Smooth muscle cell (in vitro differentiated cells): ENCODE measurements at regions not wholly inside any gene's neighbourhood (a gene's known extent, or its start where the extent isn't known, plus 50 kb on each side); places are given as distances from the start of the nearest gene placed in this dataset.

Source experiments
- DNase-seq: peaks from one replicate; lab custom pipeline; 2025; ENCODE audit not compliant: unreplicated experiment; lab: John Stamatoyannopoulos, UW
- H2AFZ ChIP-seq: fragments of 200-600 bp; sonication (generic); 2 replicates; pipeline ENCODE4 v1.6.0; 2016; ENCODE audit warnings: antibody characterized with exemption, low read depth, mild to moderate bottlenecking
- H3F3A ChIP-seq: fragments of 200-600 bp; sonication (generic); 2 replicates; pipeline ENCODE4 v1.6.0; 2017; ENCODE audit warnings: antibody characterized with exemption, low read depth
- H3K27ac ChIP-seq: fragments of 200-600 bp; sonication (generic); 2 replicates; pipeline ENCODE4 v1.5.1; 2016; ENCODE audit warnings: low read depth, mild to moderate bottlenecking
- H3K27me3 ChIP-seq: fragments of 200-600 bp; sonication (generic); 2 replicates; pipeline ENCODE4 v1.6.1; 2016; ENCODE audit warnings: low read depth, mild to moderate bottlenecking
- H3K36me3 ChIP-seq: fragments of 200-600 bp; sonication (generic); 2 replicates; pipeline ENCODE4 v1.5.1; 2016; ENCODE audit warnings: low read depth
- H3K4me1 ChIP-seq: fragments of 200-600 bp; sonication (generic); 2 replicates; pipeline ENCODE4 v1.5.1; 2016; ENCODE audit warnings: low read depth
- H3K4me2 ChIP-seq: fragments of 200-600 bp; sonication (generic); 2 replicates; pipeline ENCODE4 v1.6.0; 2016; ENCODE audit warnings: mild to moderate bottlenecking
- H3K4me3 ChIP-seq: fragments of 200-600 bp; sonication (generic); 2 replicates; pipeline ENCODE4 v1.5.1; 2016; ENCODE audit warnings: mild to moderate bottlenecking
- H3K79me2 ChIP-seq: fragments of 200-600 bp; sonication (generic); 2 replicates; pipeline ENCODE4 v1.6.0; 2016; ENCODE audit warnings: low read depth, mild to moderate bottlenecking
- H3K9ac ChIP-seq: fragments of 200-600 bp; sonication (generic); 2 replicates; pipeline ENCODE4 v1.6.0; 2016; ENCODE audit warnings: low read depth
- H3K9me3 ChIP-seq: fragments of 200-600 bp; sonication (generic); replicated peaks from 2 replicates; pipeline ENCODE4 v1.5.1; 2016; ENCODE audit warnings: low read depth
- H4K20me1 ChIP-seq: fragments of 200-600 bp; sonication (generic); 2 replicates; pipeline ENCODE4 v1.6.0; 2016; ENCODE audit warnings: low read depth
- CTCF ChIP-seq: fragments of 200-600 bp; sonication (generic); IDR thresholded peaks from 2 replicates; pipeline ENCODE4 v1.5.1; 2017; ENCODE audit warnings: borderline replicate concordance, mild to moderate bottlenecking, antibody characterized with exemption; ENCODE audit not compliant: insufficient read depth, poor library complexity, severe bottlenecking
- WGBS: methylation state at CpG from one replicate; pipeline ENCODE4 v1.1.7; 2016; ENCODE audit warnings: low lambda C conversion rate; 5-methylcytosine and 5-hydroxymethylcytosine counted together

GRCh38 chr15:77790481-77790880 lies 157.8 kb upstream of the LINGO1 start:
- H3F3A ChIP-seq = no peaks in the 10 kb centered on the region
- H3K9me3 ChIP-seq = no peaks in the 10 kb centered on the region
- H3K79me2 ChIP-seq = no peaks in the 10 kb centered on the region
- H4K20me1 ChIP-seq = no peaks in the 10 kb centered on the region
- no peak overlapping the region for H3K4me2 ChIP-seq
- no peak for TF ChIP-seq CTCF
- DNase-seq = no peak
- H3K36me3 ChIP-seq = no peaks in the 10 kb centered on the region
- WGBS = 78% methylated on average over 3 of the region's 3 CpGs
- H2AFZ ChIP-seq = no peak overlapping the region
- no peak overlapping the region for H3K9ac ChIP-seq
- H3K27ac ChIP-seq = no peak overlapping the region
- no peak overlapping the region for H3K4me3 ChIP-seq
- H3K27me3 ChIP-seq = no peaks in the 10 kb centered on the region
- H3K4me1 ChIP-seq = no peaks in the 10 kb centered on the region

- H3K9me3 ChIP-seq = no peaks in the 10 kb centered on the region
- H3K9ac ChIP-seq = no peak overlapping the region
- H3K27me3 ChIP-seq = no peaks in the 10 kb centered on the region
- H3K4me1 ChIP-seq = no peaks in the 10 kb centered on the region
- 88% methylated on average over 12 of the region's 12 CpGs for WGBS
- no peaks in the 10 kb centered on the region for H3K79me2 ChIP-seq
- no peak overlapping the region for H3K27ac ChIP-seq
- H3K4me2 ChIP-seq = no peak overlapping the region
- no peaks in the 10 kb centered on the region for H3K36me3 ChIP-seq
- no peak for DNase-seq
- no peak for TF ChIP-seq CTCF
- H3F3A ChIP-seq = no peaks in the 10 kb centered on the region
- no peak overlapping the region for H3K4me3 ChIP-seq
- H4K20me1 ChIP-seq = no peaks in the 10 kb centered on the region
- no peak overlapping the region for H2AFZ ChIP-seq
Observed at GRCh38 chr15:77786956-77787355, 154.2 kb upstream of the LINGO1 start.

GRCh38 chr15:77786181-77786890 lies 153.6 kb upstream of the LINGO1 start:
- TF ChIP-seq CTCF = no peak
- no peaks in the 10 kb centered on the region for H3K36me3 ChIP-seq
- H4K20me1 ChIP-seq = no peaks in the 10 kb centered on the region
- no peak overlapping the region for H3K4me3 ChIP-seq
- no peaks in the 10 kb centered on the region for H3K27me3 ChIP-seq
- no peaks in the 10 kb centered on the region for H3K79me2 ChIP-seq
- no peaks in the 10 kb centered on the region for H3K4me1 ChIP-seq
- 86% methylated on average over 11 of the region's 11 CpGs for WGBS
- no peak overlapping the region for H3K4me2 ChIP-seq
- DNase-seq = no peak
- no peak overlapping the region for H3K9ac ChIP-seq
- no peaks in the 10 kb centered on the region for H3F3A ChIP-seq
- H2AFZ ChIP-seq = no peak overlapping the region
- H3K9me3 ChIP-seq = no peaks in the 10 kb centered on the region
- H3K27ac ChIP-seq = no peak overlapping the region
